ENCODE measurements at regions not wholly inside any gene's neighbourhood (a gene's known extent, or its start where the extent isn't known, plus 50 kb on each side); places are given as distances from the start of the nearest gene placed in this dataset.

DNA sequence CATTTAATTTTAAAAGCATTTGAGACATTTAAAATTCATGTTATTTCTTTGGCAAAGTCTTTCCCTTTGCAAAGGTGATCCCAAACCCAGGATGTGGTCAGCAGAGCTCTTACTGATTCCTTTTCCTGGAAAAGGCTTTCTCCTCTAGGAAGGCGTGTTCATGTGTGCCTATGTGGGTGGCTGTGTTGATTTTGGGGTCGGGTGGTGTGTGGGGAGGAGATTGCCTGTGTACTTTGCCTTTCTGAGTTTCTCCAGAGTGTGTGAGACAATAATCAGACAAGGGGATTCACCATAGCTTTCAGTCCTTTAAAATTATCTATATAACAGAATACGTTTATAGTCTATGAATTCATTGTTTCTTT lies 173.2 kb downstream of the SOCS6 start:
- Histone ChIP-seq H3K27me3 (replicated peaks; ENCODE audit: control insufficient read depth, insufficient read depth, low read length) (no peaks in the 10 kb centered on the region), H3K4me3 (replicated peaks; ENCODE audit: low read depth, low read length) (no peak overlapping the region), H3K36me3 (ENCODE audit: control insufficient read depth, insufficient read depth, low read length) (no peaks in the 10 kb centered on the region)
- DNase-seq (ENCODE audit: extremely low read depth, insufficient read length), result no peak
- TF ChIP-seq CTCF (IDR thresholded peaks at IDR 0.05; ENCODE audit: insufficient read depth, low read length, poor library complexity, severe bottlenecking), result no peak

GRCh38 chr18:70461323-70462077 lies 172.7 kb downstream of the SOCS6 start:
- no peak for TF ChIP-seq CTCF (IDR thresholded peaks at IDR 0.05; ENCODE audit: insufficient read depth, low read length, poor library complexity, severe bottlenecking)
- no peaks in the 10 kb centered on the region for H3K36me3 ChIP-seq (ENCODE audit: control insufficient read depth, insufficient read depth, low read length)
- DNase-seq (ENCODE audit: extremely low read depth, insufficient read length), result no peak
- H3K4me3 ChIP-seq (replicated peaks; ENCODE audit: low read depth, low read length), result no peak overlapping the region
- no peaks in the 10 kb centered on the region for H3K27me3 ChIP-seq (replicated peaks; ENCODE audit: control insufficient read depth, insufficient read depth, low read length)

DNA sequence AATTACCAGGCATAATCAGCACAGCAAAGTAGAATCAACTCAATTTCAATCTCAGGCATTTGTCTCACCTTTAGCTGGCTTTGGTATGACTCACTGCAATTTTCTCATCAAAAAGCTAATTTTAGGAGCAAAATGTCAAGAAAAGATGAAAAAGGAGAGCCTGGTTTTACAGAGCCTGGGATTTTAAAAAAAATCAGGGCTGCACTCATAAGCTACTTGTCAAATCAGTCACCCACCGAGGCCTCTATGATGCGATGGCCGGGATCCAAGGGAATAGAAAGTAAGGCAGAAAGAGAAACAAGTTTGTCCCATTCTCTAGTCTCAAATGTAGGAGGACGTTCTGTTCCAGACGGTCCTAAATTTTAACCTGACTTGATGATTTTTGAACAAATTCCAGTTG lies 170.9 kb downstream of the SOCS6 start:
- Histone ChIP-seq H3K4me3 (replicated peaks; ENCODE audit: low read depth, low read length) (no peak overlapping the region), H3K27me3 (replicated peaks; ENCODE audit: control insufficient read depth, insufficient read depth, low read length) (no peaks in the 10 kb centered on the region), H3K36me3 (ENCODE audit: control insufficient read depth, insufficient read depth, low read length) (no peaks in the 10 kb centered on the region)
- no peak for TF ChIP-seq CTCF (IDR thresholded peaks at IDR 0.05; ENCODE audit: insufficient read depth, low read length, poor library complexity, severe bottlenecking)
- DNase-seq (ENCODE audit: extremely low read depth, insufficient read length), result no peak

GRCh38 chr18:70459251-70459650 lies 170.4 kb downstream of the SOCS6 start:
- DNase-seq (ENCODE audit: extremely low read depth, insufficient read length), result no peak
- no peak for TF ChIP-seq CTCF (IDR thresholded peaks at IDR 0.05; ENCODE audit: insufficient read depth, low read length, poor library complexity, severe bottlenecking)
- Histone ChIP-seq H3K36me3 (ENCODE audit: control insufficient read depth, insufficient read depth, low read length) (no peaks in the 10 kb centered on the region), H3K27me3 (replicated peaks; ENCODE audit: control insufficient read depth, insufficient read depth, low read length) (no peaks in the 10 kb centered on the region), H3K4me3 (replicated peaks; ENCODE audit: low read depth, low read length) (no peak overlapping the region)

GRCh38 chr18:70457788-70458187 lies 168.9 kb downstream of the SOCS6 start:
- H3K36me3 ChIP-seq (ENCODE audit: control insufficient read depth, insufficient read depth, low read length), result no peaks in the 10 kb centered on the region
- no peak for DNase-seq (ENCODE audit: extremely low read depth, insufficient read length)
- no peaks in the 10 kb centered on the region for H3K27me3 ChIP-seq (replicated peaks; ENCODE audit: control insufficient read depth, insufficient read depth, low read length)
- no peak for TF ChIP-seq CTCF (IDR thresholded peaks at IDR 0.05; ENCODE audit: insufficient read depth, low read length, poor library complexity, severe bottlenecking)
- H3K4me3 ChIP-seq (replicated peaks; ENCODE audit: low read depth, low read length), result no peak overlapping the region

DNA sequence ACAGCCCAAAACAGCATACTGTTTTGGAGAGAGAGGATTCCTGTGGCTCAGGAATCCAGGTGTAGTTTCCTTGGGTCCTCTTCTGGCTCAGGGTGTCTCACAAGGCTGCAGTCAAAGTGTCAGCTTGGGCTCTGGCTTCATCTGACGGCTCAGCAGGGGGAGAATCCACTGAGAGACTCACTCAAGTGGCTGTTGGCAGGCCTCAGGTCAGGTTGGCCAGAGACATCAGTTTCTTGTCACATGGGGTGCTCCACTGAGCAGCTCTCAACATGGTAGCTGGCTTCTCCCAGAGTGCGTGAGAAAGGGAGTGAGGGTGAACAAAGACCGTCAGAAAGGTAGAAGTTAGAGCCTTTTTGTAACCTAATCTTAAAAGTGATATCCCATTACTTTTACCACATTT lies 168.4 kb downstream of the SOCS6 start:
- no peak for DNase-seq (ENCODE audit: extremely low read depth, insufficient read length)
- no peak for TF ChIP-seq CTCF (IDR thresholded peaks at IDR 0.05; ENCODE audit: insufficient read depth, low read length, poor library complexity, severe bottlenecking)
- no peak overlapping the region for H3K4me3 ChIP-seq (replicated peaks; ENCODE audit: low read depth, low read length)
- no peaks in the 10 kb centered on the region for H3K36me3 ChIP-seq (ENCODE audit: control insufficient read depth, insufficient read depth, low read length)
- no peaks in the 10 kb centered on the region for H3K27me3 ChIP-seq (replicated peaks; ENCODE audit: control insufficient read depth, insufficient read depth, low read length)
